IMR-90 (cell line): ENCODE measurements at regions not wholly inside any gene's neighbourhood (a gene's known extent, or its start where the extent isn't known, plus 50 kb on each side); places are given as distances from the start of the nearest gene placed in this dataset.

ENCODE experiments used
- ATAC-seq: fragments of 200-7000 bp; cut with Tn5 transposase; 2 replicates; pipeline ENCODE4 v1.9.1; 2020; ENCODE audit warnings: low read depth, mild to moderate bottlenecking, moderate library complexity
- BruUV-seq: library from RNA; stranded (reverse); fragments of 400-500 nt; replicated peaks from 2 replicates; lab custom pipeline; 2021; lab: Mats Ljungman, UMichigan
- CTCF ChIA-PET: fragments of 300-600 bp; formaldehyde crosslinking; extraction: SDS; loops from one replicate; lab custom pipeline; 2021; ENCODE audit warnings: antibody characterized with exemption; lab: Yijun Ruan, JAX
- POLR2A ChIA-PET: fragments of 300-600 bp; sonication (Branson Sonifier 250); formaldehyde crosslinking; loops from one replicate; lab custom pipeline; 2022; ENCODE audit warnings: antibody characterized with exemption; ENCODE audit not compliant: unreplicated experiment; lab: Charles Lee
- DNase-seq: peaks from one replicate; pipeline ENCODE4 v3.0.0; 2013
- H2AFZ ChIP-seq: replicated peaks from 2 replicates; pipeline ENCODE3; 2013; ENCODE audit warnings: low read length, mild to moderate bottlenecking; ENCODE audit not compliant: poor library complexity
- H2AK5ac ChIP-seq: 2 replicates; pipeline ENCODE4 v1.6.1; 2013; ENCODE audit warnings: low read depth, low read length, inconsistent platforms
- H2AK9ac ChIP-seq: replicated peaks from 2 replicates; pipeline ENCODE3; 2013; ENCODE audit warnings: mild to moderate bottlenecking, low read depth, low read length, moderate library complexity; ENCODE audit not compliant: poor library complexity
- H2BK120ac ChIP-seq: 2 replicates; pipeline ENCODE4 v1.6.1; 2013; ENCODE audit warnings: low read depth, low read length, inconsistent platforms
- H2BK15ac ChIP-seq: 3 replicates; pipeline ENCODE4 v1.6.1; 2013; ENCODE audit warnings: low read depth, low read length, inconsistent platforms
- H2BK20ac ChIP-seq: 2 replicates; pipeline ENCODE4 v1.6.1; 2013; ENCODE audit warnings: low read depth, mild to moderate bottlenecking, inconsistent platforms, low read length, moderate library complexity
- H2BK5ac ChIP-seq: 2 replicates; pipeline ENCODE4 v1.6.1; 2013; ENCODE audit warnings: mild to moderate bottlenecking, low read depth, low read length, inconsistent platforms; ENCODE audit not compliant: poor library complexity, severe bottlenecking
- H3K14ac ChIP-seq: replicated peaks from 2 replicates; pipeline ENCODE4 v1.6.1; 2013; ENCODE audit warnings: low read depth, low read length, inconsistent platforms
- H3K18ac ChIP-seq: 2 replicates; pipeline ENCODE4 v1.6.1; 2013; ENCODE audit warnings: low read depth, low read length, control low read depth
- H3K23ac ChIP-seq: 2 replicates; pipeline ENCODE4 v1.6.1; 2013; ENCODE audit warnings: low read depth, low read length, inconsistent platforms
- H3K27ac ChIP-seq: 2 replicates; pipeline ENCODE4 v1.5.1; 2013; ENCODE audit warnings: mild to moderate bottlenecking, control low read depth, low read length; ENCODE audit not compliant: insufficient read depth
- H3K27me3 ChIP-seq: 2 replicates; pipeline ENCODE4 v1.6.1; 2013; ENCODE audit warnings: low read length; ENCODE audit not compliant: control insufficient read depth, insufficient read depth
- H3K36me3 ChIP-seq: 2 replicates; pipeline ENCODE4 v1.6.1; 2013; ENCODE audit warnings: low read length, mixed read lengths; ENCODE audit not compliant: control insufficient read depth, insufficient read depth
- H3K4ac ChIP-seq: 2 replicates; pipeline ENCODE4 v1.6.1; 2013; ENCODE audit warnings: low read depth, low read length, inconsistent platforms
- H3K4me1 ChIP-seq: 2 replicates; pipeline ENCODE4 v1.6.1; 2013; ENCODE audit warnings: low read length, mixed read lengths; ENCODE audit not compliant: control insufficient read depth, insufficient read depth
- H3K4me2 ChIP-seq: 2 replicates; pipeline ENCODE4 v1.6.1; 2013; ENCODE audit warnings: low read depth, mild to moderate bottlenecking, control low read depth, low read length, moderate library complexity
- H3K4me3 ChIP-seq: 2 replicates; pipeline ENCODE4 v1.5.1; 2013; ENCODE audit warnings: low read depth, mild to moderate bottlenecking, control low read depth, low read length, moderate library complexity; ENCODE audit not compliant: insufficient read depth
- H3K56ac ChIP-seq: 2 replicates; pipeline ENCODE4 v1.6.1; 2013; ENCODE audit warnings: low read length, inconsistent platforms; ENCODE audit not compliant: insufficient read depth; ENCODE audit errors: extremely low read depth
- H3K79me1 ChIP-seq, 2 experiments: 2 replicates each; pipeline ENCODE4 v1.6.1; 2013; ENCODE audit warnings: low read length in 2 of 2, inconsistent platforms in 1 of 2, low read depth in 1 of 2
- H3K9ac ChIP-seq: 2 replicates; pipeline ENCODE4 v1.6.1; 2013; ENCODE audit warnings: low read depth, low read length, control low read depth
- H3K9me1 ChIP-seq: 2 replicates; pipeline ENCODE4 v1.6.1; 2013; ENCODE audit warnings: low read length, inconsistent platforms; ENCODE audit not compliant: insufficient read depth
- H3K9me3 ChIP-seq: 2 replicates; pipeline ENCODE4 v1.6.1; 2013; ENCODE audit warnings: low read length; ENCODE audit not compliant: control insufficient read depth, insufficient read depth
- H4K20me1 ChIP-seq: 2 replicates; pipeline ENCODE4 v1.6.1; 2013; ENCODE audit warnings: low read length, inconsistent platforms; ENCODE audit not compliant: insufficient read depth
- H4K5ac ChIP-seq: 2 replicates; pipeline ENCODE4 v1.6.1; 2013; ENCODE audit warnings: mild to moderate bottlenecking, low read depth, low read length, control low read depth
- H4K8ac ChIP-seq, 2 experiments: 2 replicates each; pipeline ENCODE4 v1.6.1; 2013; ENCODE audit warnings: low read depth in 2 of 2, low read length in 2 of 2, control low read depth in 1 of 2, inconsistent platforms in 1 of 2
- H4K91ac ChIP-seq: 2 replicates; pipeline ENCODE4 v1.6.1; 2013; ENCODE audit warnings: low read depth, low read length, inconsistent platforms; ENCODE audit not compliant: insufficient read depth
- BHLHE40 ChIP-seq: fragments of 150-350 bp; IDR thresholded peaks from 2 replicates; pipeline ENCODE4 v1.6.1; 2016; ENCODE audit warnings: mild to moderate bottlenecking, low read depth, low read length
- CEBPB ChIP-seq: IDR thresholded peaks from 2 replicates; pipeline ENCODE4 v1.6.1; 2012; ENCODE audit warnings: low read depth, low read length, improper control_type of control experiment
- CHD1 ChIP-seq: IDR thresholded peaks from 2 replicates; pipeline ENCODE4 v1.6.1; 2012; ENCODE audit warnings: low read depth, low read length, improper control_type of control experiment
- CTCF ChIP-seq: conservative IDR thresholded peaks from 2 replicates; pipeline ENCODE4 v1.5.1; 2012; ENCODE audit warnings: mild to moderate bottlenecking, low read depth, low read length, improper control_type of control experiment
- FOS ChIP-seq: fragments of 150-350 bp; IDR thresholded peaks from 2 replicates; pipeline ENCODE4 v1.6.1; 2016; ENCODE audit warnings: low read depth, low read length
- MAFK ChIP-seq: IDR thresholded peaks from 2 replicates; pipeline ENCODE4 v1.6.1; 2012; ENCODE audit warnings: low read depth, low read length, improper control_type of control experiment
- MXI1 ChIP-seq: IDR thresholded peaks from 2 replicates; pipeline ENCODE4 v1.6.1; 2012; ENCODE audit warnings: low read depth, mild to moderate bottlenecking, low read length, moderate library complexity, borderline replicate concordance
- NFE2L2 ChIP-seq: fragments of 150-350 bp; IDR thresholded peaks from 2 replicates; pipeline ENCODE4 v1.6.1; 2016; ENCODE audit warnings: low read depth, mild to moderate bottlenecking, low read length
- POLR2A ChIP-seq: IDR thresholded peaks from 2 replicates; pipeline ENCODE4 v1.6.1; 2012; ENCODE audit warnings: mild to moderate bottlenecking, low read depth, low read length
- RAD21 ChIP-seq: IDR thresholded peaks from 2 replicates; pipeline ENCODE4 v1.6.1; 2012; ENCODE audit warnings: low read length, improper control_type of control experiment
- RCOR1 ChIP-seq: IDR thresholded peaks from 2 replicates; pipeline ENCODE4 v1.6.1; 2012; ENCODE audit warnings: mild to moderate bottlenecking, low read length, improper control_type of control experiment; ENCODE audit not compliant: insufficient replicate concordance
- RFX5 ChIP-seq: IDR thresholded peaks from 2 replicates; pipeline ENCODE4 v1.8.0; 2012; ENCODE audit warnings: low read depth, mild to moderate bottlenecking, low read length, moderate library complexity
- SMC3 ChIP-seq: fragments of 150-350 bp; IDR thresholded peaks from 2 replicates; pipeline ENCODE4 v1.6.1; 2016; ENCODE audit warnings: low read depth, mild to moderate bottlenecking, antibody characterized with exemption, low read length, moderate library complexity
- WGBS, 2 experiments: methylation state at CpG; one replicate each; pipeline versions ENCODE4 v1.1.5 to v1.1.7; 2013; ENCODE audit warnings: missing lambda C conversion rate in 2 of 2; ENCODE audit not compliant: insufficient read length in 1 of 2; ENCODE audit errors: extremely low coverage in 2 of 2; 5-methylcytosine and 5-hydroxymethylcytosine counted together
- dilution Hi-C: fragments of 300-500 bp; cut with HindIII; formaldehyde crosslinking; loops from one replicate; pipeline ENCODE4 v1.14.3; 2018; ENCODE audit warnings: low sequenced_read_pairs; ENCODE audit not compliant: unreplicated experiment
- in situ Hi-C: fragments of 300-500 bp; cut with MboI; formaldehyde crosslinking; loops from 3 replicates; pipeline ENCODE4 v1.14.3; 2019; ENCODE audit warnings: low sequenced_read_pairs, inconsistent platforms, mixed read lengths
- intact Hi-C: fragments of 100-400 bp; cut with micrococcal nuclease; formaldehyde crosslinking; loops from 2 replicates; pipeline ENCODE4 v1.10.0; 2022

GRCh38 chr6:1200081-1200408, 111.9 kb upstream of the FOXQ1 start:
- intact Hi-C loops = no loop called here
- no peak for TF ChIP-seq MAFK
- no peak for TF ChIP-seq POLR2A
- no peak for TF ChIP-seq MXI1
- no peak for TF ChIP-seq CTCF
- no peak for TF ChIP-seq RAD21
- no peak for TF ChIP-seq RCOR1
- TF ChIP-seq RFX5 = no peak
- TF ChIP-seq CHD1 = no peak
- no peak for TF ChIP-seq FOS
- no peak for TF ChIP-seq SMC3
- TF ChIP-seq BHLHE40 = no peak
- no peak for TF ChIP-seq NFE2L2
- no peak for TF ChIP-seq CEBPB
- Histone ChIP-seq H3K9me3 (peaks cover 3% of the 10 kb centered on the region; the same call in 1 of the 2 replicates), H2AK9ac (no peak overlapping the region), H3K4me1 (no peaks in the 10 kb centered on the region), H3K9ac (no peak overlapping the region), H4K91ac (peak overlapping the region; percentile 24), H3K4me3 (no peak overlapping the region), H3K9me1 (0 out of 2 replicates have a peak, but pooled peaks cover 4% of the 10 kb centered on the region), H2BK20ac (peak overlapping the region; percentile 66; the same call in 1 of the 2 replicates), H3K23ac (no peak overlapping the region), H3K79me1 (no peaks in the 10 kb centered on the region), H3K18ac (no peak overlapping the region), H3K27me3 (peaks cover 3% of the 10 kb centered on the region), H2BK5ac (no peak overlapping the region), H2AFZ (peak overlapping the region; percentile 3), H4K8ac (peak overlapping the region in 1 of 2 experiments; percentile 46; a peak in 1 of 4 replicates), H3K4me2 (no peak overlapping the region), H2AK5ac (no peak overlapping the region), H4K5ac (no peak overlapping the region), H3K36me3 (no peaks in the 10 kb centered on the region), H3K4ac (peak overlapping the region; percentile 75; the same call in 1 of the 2 replicates), H3K27ac (no peak overlapping the region), H4K20me1 (no peaks in the 10 kb centered on the region), H3K56ac (no peak overlapping the region), H3K14ac (no peak overlapping the region), H2BK120ac (peak overlapping the region; percentile 77; the same call in 1 of the 2 replicates), H2BK15ac (no peak overlapping the region)
- in situ Hi-C loops = no loop called here
- DNase-seq (no peak), ATAC-seq (no peak)
- dilution Hi-C loops = no loop called here
- POLR2A ChIA-PET = interaction anchor here (0.5 kb wide), 1 partner anchor 19 kb away, joined by 7 read pairs; no protein-coding TSS in a partner anchor
- BruUV-seq = no TSS peak
- WGBS, 2 experiments = no CpG with 5 or more reads among the region's 2 CpGs
- CTCF ChIA-PET = interaction anchor here (0.6 to 1.3 kb wide), 2 partner anchors 175 to 186 kb away, joined by 3 to 4 read pairs; no protein-coding TSS in a partner anchor
